SIG-M5 (cell line): ENCODE measurements at regions not wholly inside any gene's neighbourhood (a gene's known extent, or its start where the extent isn't known, plus 50 kb on each side); places are given as distances from the start of the nearest gene placed in this dataset.

ENCODE experiments used
- DNase-seq: peaks from one replicate; lab custom pipeline; 2025; lab: John Stamatoyannopoulos, UW

DNA sequence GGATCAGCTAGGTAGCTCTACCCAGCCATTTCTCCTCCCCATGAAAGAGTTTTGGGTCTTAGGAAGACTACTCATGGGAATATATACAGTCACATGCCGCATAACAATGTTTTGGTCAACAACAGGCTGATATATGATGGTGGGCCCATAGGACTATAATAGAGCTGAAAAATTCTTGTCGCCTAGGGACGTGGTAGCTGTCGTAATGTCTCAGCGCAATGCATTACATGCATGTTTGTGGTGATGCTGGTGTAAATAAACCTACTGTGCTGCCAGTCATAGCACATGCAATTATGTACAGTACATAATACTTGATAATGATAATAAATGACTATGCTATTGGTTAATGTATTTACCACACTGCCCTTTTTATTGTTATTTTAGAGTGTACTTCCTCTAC lies 78.2 kb upstream of the DLX6 start:
- no peak for DNase-seq

GRCh38 chr7:96928965-96929364 lies 76.4 kb upstream of the DLX6 start:
- no peak for DNase-seq

- DNase-seq, result no peak
Measured at GRCh38 chr7:96931891-96932290, 73.5 kb upstream of the DLX6 start.

- no peak for DNase-seq
Measured at GRCh38 chr7:96933067-96933645, 72.2 kb upstream of the DLX6 start.

DNA sequence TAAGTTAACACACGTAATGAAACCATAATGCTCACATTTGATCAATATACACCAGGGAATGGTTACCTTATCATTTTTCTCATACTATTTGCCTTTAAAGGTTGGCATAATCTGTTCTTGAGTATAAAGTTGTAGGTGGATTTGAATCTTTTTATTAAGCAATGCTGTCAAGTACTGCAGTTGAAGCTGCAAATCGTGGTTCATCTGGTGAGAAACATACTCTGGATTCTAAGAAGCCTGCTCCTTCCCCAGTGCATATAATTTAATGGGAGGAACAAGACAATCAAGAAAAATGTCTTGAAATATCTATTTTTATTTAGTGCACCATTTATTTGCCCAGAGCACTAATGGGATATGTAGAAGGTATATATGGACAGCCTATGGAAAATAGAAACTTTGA lies 68.7 kb upstream of the DLX6 start:
- no peak for DNase-seq

- no peak for DNase-seq
Measured at GRCh38 chr7:96942112-96942511, 63.2 kb upstream of the DLX6 start.

DNA sequence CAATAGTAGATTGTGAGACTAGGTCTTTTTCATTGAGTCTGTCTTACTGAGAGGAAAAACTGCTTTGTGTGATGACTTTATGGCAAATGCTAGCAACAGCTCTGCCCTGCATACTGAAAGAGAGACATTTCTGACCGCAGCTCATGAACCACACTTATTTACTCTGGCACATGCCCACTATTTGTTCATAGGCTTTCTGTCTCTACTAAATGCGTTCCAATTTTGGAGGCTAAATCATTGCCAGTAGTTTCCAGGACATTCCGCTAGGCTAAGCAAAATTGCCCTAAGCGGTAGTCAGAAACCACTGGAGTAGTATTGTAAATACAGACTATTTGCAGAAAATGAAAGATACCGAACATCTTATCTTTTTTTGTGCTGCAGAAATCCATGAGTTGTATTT lies 55.6 kb upstream of the DLX6 start:
- DNase-seq, result no peak

DNA sequence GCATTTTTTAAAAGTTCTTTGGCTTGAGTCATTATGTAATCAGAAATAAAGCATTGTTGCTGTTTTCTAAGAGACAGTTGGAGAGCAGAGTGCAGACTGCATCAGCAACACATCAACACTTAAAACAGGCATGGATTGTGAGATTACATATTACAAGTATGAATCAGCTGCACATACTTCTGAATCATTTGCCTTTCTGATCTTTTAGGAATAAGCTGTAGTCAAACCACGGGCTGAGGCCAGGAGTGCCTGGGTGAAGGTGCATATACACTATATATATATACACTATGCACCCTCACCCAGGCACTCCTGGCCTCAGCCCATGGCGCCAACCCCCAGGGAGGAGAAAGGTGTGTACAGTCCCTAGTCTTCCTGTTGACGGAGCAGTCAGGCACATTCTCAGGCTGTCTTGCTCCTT lies 52.4 kb upstream of the DLX6 start:
- DNase-seq, result no peak

DNA sequence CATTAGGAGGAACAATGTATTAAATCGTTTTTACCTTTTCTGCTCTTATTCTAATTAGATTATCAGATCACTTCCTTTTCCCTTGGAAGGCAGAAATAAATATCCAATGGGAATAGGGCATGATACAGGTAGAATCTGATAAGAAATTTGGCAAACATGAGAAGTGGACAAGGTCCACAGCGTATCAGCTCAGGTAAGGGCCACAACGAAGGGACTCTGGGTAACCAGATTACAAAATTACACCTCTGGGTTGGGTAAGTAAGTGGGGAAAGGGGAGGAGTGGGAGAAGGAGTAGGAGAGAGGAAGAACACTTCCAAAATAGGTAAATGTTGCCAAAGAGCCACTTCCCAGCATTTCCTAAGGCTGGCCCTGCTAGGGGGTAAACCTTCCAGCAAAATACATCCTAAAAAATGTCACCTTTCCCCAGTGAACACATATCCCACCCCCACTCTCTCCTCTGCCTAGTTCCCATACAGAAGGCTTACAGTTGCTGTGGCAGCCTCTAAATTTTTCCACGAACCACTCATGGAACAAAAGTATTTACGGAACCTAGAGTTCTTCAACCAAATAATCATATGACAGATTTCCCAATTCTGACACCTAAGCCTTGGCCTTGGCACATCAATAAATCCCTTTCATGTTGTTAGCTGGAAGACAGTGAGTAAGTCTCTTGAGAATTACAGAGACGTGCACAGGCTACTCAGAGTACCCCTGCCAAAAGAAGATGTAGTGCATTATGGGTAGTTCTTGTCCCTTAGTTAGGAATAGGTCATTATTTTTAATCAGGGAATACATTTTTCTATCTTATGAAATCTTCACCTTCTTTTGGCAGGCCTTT lies 51.5 kb upstream of the DLX6 start:
- DNase-seq, result no peak
